Stomach (tissue), 4 donors: ENCODE measurements at regions not wholly inside any gene's neighbourhood (a gene's known extent, or its start where the extent isn't known, plus 50 kb on each side); places are given as distances from the start of the nearest gene placed in this dataset.

Source experiments
- CTCF ChIP-seq, 7 experiments: fragments of 450-650 bp in 4 of 7; fragments of 200-600 bp in 3 of 7; sonication (generic) in 3 of 7; IDR thresholded peaks; one replicate each; pipeline ENCODE4 v1.5.1; 2016 to 2019; ENCODE audit warnings: antibody characterized with exemption in 7 of 7, control low read depth in 2 of 7, mild to moderate bottlenecking in 1 of 7
- POLR2AphosphoS5 ChIP-seq, 3 donors: sonication (generic); formaldehyde crosslinking; IDR thresholded peaks; one replicate each; pipeline ENCODE4 v1.6.1; 2016; ENCODE audit warnings: antibody characterized with exemption in 3 of 3

- TF ChIP-seq CTCF (IDR thresholded peaks at IDR 0.05) = no peak
- TF ChIP-seq POLR2AphosphoS5 (IDR thresholded peaks at IDR 0.05) = no peak
Measured at GRCh38 chr1:58988752-58989151, 204.9 kb upstream of the JUN start.
